H9 (cell line): ENCODE measurements at regions not wholly inside any gene's neighbourhood (a gene's known extent, or its start where the extent isn't known, plus 50 kb on each side); places are given as distances from the start of the nearest gene placed in this dataset.
A peak's percentile ranks its signal among the peaks of the same experiment; 100 is the strongest.

ENCODE experiments used
- DNase-seq: peaks from one replicate; pipeline ENCODE4 v3.0.0-alpha.2; 2017
- H2AFZ ChIP-seq: one replicate; pipeline ENCODE4 v1.6.1; 2013; ENCODE audit warnings: mild to moderate bottlenecking, low read length, control low read depth, moderate library complexity
- H2AK5ac ChIP-seq: 2 replicates; pipeline ENCODE4 v1.6.1; 2013; ENCODE audit warnings: low read length, control low read depth, mixed read lengths; ENCODE audit not compliant: insufficient read length
- H2BK120ac ChIP-seq: one replicate; pipeline ENCODE4 v1.6.1; 2013; ENCODE audit warnings: low read depth, mild to moderate bottlenecking, low read length, control low read depth, inconsistent platforms; ENCODE audit not compliant: poor library complexity, severe bottlenecking
- H2BK12ac ChIP-seq: 2 replicates; pipeline ENCODE4 v1.6.1; 2013; ENCODE audit warnings: low read length, control low read depth, mixed read lengths, low read depth; ENCODE audit not compliant: insufficient read length
- H2BK15ac ChIP-seq: 2 replicates; pipeline ENCODE4 v1.6.1; 2013; ENCODE audit warnings: low read depth, low read length, control low read depth
- H2BK20ac ChIP-seq: one replicate; pipeline ENCODE4 v1.6.1; 2013; ENCODE audit warnings: low read depth, mild to moderate bottlenecking, low read length, control low read depth, inconsistent platforms; ENCODE audit not compliant: poor library complexity, severe bottlenecking
- H2BK5ac ChIP-seq: 2 replicates; pipeline ENCODE4 v1.6.1; 2013; ENCODE audit warnings: low read length, control low read depth, mixed read lengths; ENCODE audit not compliant: insufficient read length
- H3K14ac ChIP-seq: 2 replicates; pipeline ENCODE4 v1.6.1; 2013; ENCODE audit warnings: low read length, control low read depth; ENCODE audit not compliant: insufficient read depth
- H3K18ac ChIP-seq: 2 replicates; pipeline ENCODE4 v1.6.1; 2013; ENCODE audit warnings: low read depth, mild to moderate bottlenecking, mixed read lengths, low read length, control low read depth; ENCODE audit not compliant: insufficient read length
- H3K23ac ChIP-seq: 2 replicates; pipeline ENCODE4 v1.6.1; 2013; ENCODE audit warnings: low read length, control low read depth, mixed read lengths, low read depth; ENCODE audit not compliant: insufficient read length
- H3K23me2 ChIP-seq: 2 replicates; pipeline ENCODE4 v1.6.1; 2013; ENCODE audit warnings: low read depth, mild to moderate bottlenecking, mixed read lengths, low read length, control low read depth; ENCODE audit not compliant: insufficient read length, poor library complexity, severe bottlenecking
- H3K27ac ChIP-seq: 2 replicates; pipeline ENCODE4 v1.5.1; 2013; ENCODE audit warnings: low read length, control low read depth, mixed read lengths, low read depth; ENCODE audit not compliant: insufficient read length
- H3K27me3 ChIP-seq: 2 replicates; pipeline ENCODE4 v1.6.1; 2013; ENCODE audit warnings: low read length, control low read depth, inconsistent platforms; ENCODE audit not compliant: insufficient read depth
- H3K4ac ChIP-seq: 2 replicates; pipeline ENCODE4 v1.6.1; 2013; ENCODE audit warnings: low read depth, mild to moderate bottlenecking, control low read depth, inconsistent platforms, low read length, moderate library complexity
- H3K4me1 ChIP-seq: 2 replicates; pipeline ENCODE4 v1.6.1; 2013; ENCODE audit warnings: low read length, control low read depth, inconsistent platforms; ENCODE audit not compliant: insufficient read depth
- H3K4me2 ChIP-seq: 2 replicates; pipeline ENCODE4 v1.6.1; 2013; ENCODE audit warnings: low read length, control low read depth, mixed read lengths; ENCODE audit not compliant: insufficient read length, insufficient read depth
- H3K56ac ChIP-seq: 2 replicates; pipeline ENCODE4 v1.6.1; 2013; ENCODE audit warnings: low read depth, mild to moderate bottlenecking, mixed read lengths, low read length, control low read depth; ENCODE audit not compliant: insufficient read length
- H3K79me1 ChIP-seq: 2 replicates; pipeline ENCODE4 v1.6.1; 2013; ENCODE audit warnings: low read depth, mild to moderate bottlenecking, moderate library complexity, low read length, control low read depth, inconsistent platforms; ENCODE audit not compliant: insufficient read depth, poor library complexity, severe bottlenecking
- H3K79me2 ChIP-seq: 2 replicates; pipeline ENCODE4 v1.6.1; 2013; ENCODE audit warnings: low read length, control low read depth, inconsistent platforms; ENCODE audit not compliant: insufficient read depth
- H3K9ac ChIP-seq: 2 replicates; pipeline ENCODE4 v1.6.1; 2013; ENCODE audit warnings: low read length, control low read depth, mixed read lengths; ENCODE audit not compliant: insufficient read length; ENCODE audit errors: extremely low read depth
- H3K9me3 ChIP-seq: one replicate; pipeline ENCODE4 v1.6.1; 2013; ENCODE audit warnings: low read depth, low read length, inconsistent platforms; ENCODE audit not compliant: control insufficient read depth
- H3T11ph ChIP-seq: one replicate; pipeline ENCODE4 v1.6.1; 2013; ENCODE audit warnings: mild to moderate bottlenecking, low read length, control low read depth, inconsistent platforms
- H4K20me1 ChIP-seq: one replicate; pipeline ENCODE4 v1.6.1; 2013; ENCODE audit not compliant: control insufficient read depth, insufficient read length, insufficient read depth
- H4K5ac ChIP-seq: 2 replicates; pipeline ENCODE4 v1.6.1; 2013; ENCODE audit warnings: low read depth, mild to moderate bottlenecking, mixed read lengths, low read length, control low read depth; ENCODE audit not compliant: insufficient read length
- H4K8ac ChIP-seq: replicated peaks from 2 replicates; pipeline ENCODE4 v1.6.1; 2013; ENCODE audit warnings: low read length, control low read depth, mixed read lengths, low read depth; ENCODE audit not compliant: insufficient read length
- H4K91ac ChIP-seq: 2 replicates; pipeline ENCODE4 v1.6.1; 2013; ENCODE audit warnings: low read depth, mild to moderate bottlenecking, moderate library complexity, mixed read lengths, low read length, control low read depth; ENCODE audit not compliant: insufficient read length
- H3K27ac Mint-ChIP-seq, 3 experiments: 2 replicates in 2 of 3; 3 replicates in 1 of 3; pipeline ENCODE4 v1.8.0; 2020 to 2021; ENCODE audit warnings: mixed read lengths in 3 of 3, mild to moderate bottlenecking in 1 of 3, moderate library complexity in 1 of 3
- H3K27me3 Mint-ChIP-seq: 2 replicates; pipeline ENCODE4 v1.8.0; 2021; ENCODE audit warnings: low read depth, mild to moderate bottlenecking, moderate library complexity, mixed read lengths
- H3K36me3 Mint-ChIP-seq, 3 experiments: 2 replicates in 2 of 3; 3 replicates in 1 of 3; pipeline ENCODE4 v1.8.0; 2020 to 2021; ENCODE audit warnings: low read depth in 3 of 3, mixed read lengths in 3 of 3; ENCODE audit not compliant: insufficient read depth in 1 of 3
- H3K4me1 Mint-ChIP-seq, 2 experiments: 2 replicates each; pipeline ENCODE4 v1.8.0; 2020; ENCODE audit warnings: mixed read lengths in 2 of 2
- H3K4me3 Mint-ChIP-seq, 2 experiments: 2 replicates in 1 of 2; 3 replicates in 1 of 2; pipeline ENCODE4 v1.8.0; 2020 to 2021; ENCODE audit warnings: mild to moderate bottlenecking in 2 of 2, mixed read lengths in 2 of 2, moderate library complexity in 1 of 2
- H3K9me3 Mint-ChIP-seq, 2 experiments: 2 replicates in 1 of 2; 3 replicates in 1 of 2; pipeline ENCODE4 v1.8.0; 2020; ENCODE audit warnings: mild to moderate bottlenecking in 2 of 2, mixed read lengths in 2 of 2, moderate library complexity in 1 of 2
- CTCF ChIP-seq: fragments of 200-600 bp; sonication (generic); conservative IDR thresholded peaks from 3 replicates; pipeline ENCODE4 v1.8.0; 2021; ENCODE audit warnings: antibody characterized with exemption, mild to moderate bottlenecking
- WGBS: extraction: QIAGEN DNeasy Blood & Tissue Kit; methylation state at CpG from one replicate; pipeline ENCODE4 v1.1.7; 2013; ENCODE audit warnings: missing lambda C conversion rate, low lambda C conversion rate, mixed read lengths; ENCODE audit not compliant: insufficient read length; ENCODE audit errors: extremely low coverage; 5-methylcytosine and 5-hydroxymethylcytosine counted together

DNA sequence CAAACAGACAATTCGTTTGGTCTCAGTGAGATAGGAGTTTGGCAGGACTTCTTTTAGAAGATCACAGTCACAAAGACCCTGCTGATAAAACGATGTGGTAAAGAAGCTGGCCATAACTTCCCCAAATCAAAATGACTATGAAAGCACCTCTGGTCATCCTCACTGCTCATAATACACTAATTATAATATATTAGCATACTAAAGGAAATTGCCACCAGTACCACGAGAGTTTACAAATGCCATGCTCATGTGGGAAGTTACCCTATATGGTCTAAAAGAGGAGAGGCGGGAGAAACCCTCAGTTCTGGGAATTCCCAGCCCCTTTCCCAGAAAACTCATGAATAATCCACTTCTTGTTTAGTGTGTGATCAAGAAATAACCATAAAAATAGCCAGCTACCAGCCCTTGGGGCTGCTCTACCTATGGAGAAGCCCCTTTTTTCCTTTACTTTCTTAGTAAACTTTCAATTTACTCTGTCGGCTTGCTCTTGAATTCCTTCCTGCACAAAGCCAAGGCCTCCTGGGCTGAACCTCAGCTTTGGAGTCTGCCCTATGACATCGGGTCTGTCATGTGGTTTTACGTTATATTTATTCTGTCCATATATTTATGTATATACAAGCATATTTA lies 115.8 kb upstream of the IGSF10 start:
- Histone ChIP-seq H2AFZ (no peak overlapping the region), H3K56ac (no peak overlapping the region)

More for the DNA sequence above, 115.8 kb upstream of the IGSF10 start:
- H3K4me1 Mint-ChIP-seq: peaks cover 7% of the 10 kb centered on the region in 2 experiments; a peak in 3 of 4 replicates
- peaks cover 7 to 11% of the 10 kb centered on the region in 2 experiments for H3K9me3 Mint-ChIP-seq
- H3K23ac ChIP-seq: no peak overlapping the region
- no peaks in the 10 kb centered on the region for H4K20me1 ChIP-seq
- no peak overlapping the region for H3T11ph ChIP-seq
- no peaks in the 10 kb centered on the region for H3K79me2 ChIP-seq
- H3K18ac ChIP-seq: no peak overlapping the region
- no peak overlapping the region for H3K4me2 ChIP-seq
- no peak overlapping the region for H3K4me3 Mint-ChIP-seq
- H4K5ac ChIP-seq: no peak overlapping the region
- no peak overlapping the region for H2BK120ac ChIP-seq
- no peak overlapping the region for H2BK20ac ChIP-seq
- no peaks in the 10 kb centered on the region for H3K23me2 ChIP-seq
- no peak overlapping the region for H2AK5ac ChIP-seq
- DNase-seq: no peak
- no peaks in the 10 kb centered on the region for H3K27me3 Mint-ChIP-seq
- no peak overlapping the region for H4K8ac ChIP-seq
- no peak overlapping the region for H3K27ac ChIP-seq
- no peak overlapping the region for H2BK5ac ChIP-seq
- no peak overlapping the region for H3K9ac ChIP-seq
- H3K9me3 ChIP-seq: no peaks in the 10 kb centered on the region
- no CpG with 5 or more reads among the region's 7 CpGs for WGBS
- no peak overlapping the region for H3K4ac ChIP-seq
- H3K14ac ChIP-seq: peak overlapping the region; percentile 57; the same call in 1 of the 2 replicates
- no peak overlapping the region for H2BK15ac ChIP-seq
- H2BK12ac ChIP-seq: no peak overlapping the region
- peaks cover 0 to 13% (median 4%) of the 10 kb centered on the region in 3 experiments; a peak in 4 of 7 replicates for H3K36me3 Mint-ChIP-seq
- H3K27me3 ChIP-seq: no peaks in the 10 kb centered on the region
- no peaks in the 10 kb centered on the region for H3K4me1 ChIP-seq
- peak overlapping the region; percentile 40 to 75 (median 74); a peak in 3 of 7 replicates for H3K27ac Mint-ChIP-seq
- no peak overlapping the region for H4K91ac ChIP-seq
- TF ChIP-seq CTCF: no peak
- no peaks in the 10 kb centered on the region for H3K79me1 ChIP-seq
